ENCODE measurements at regions not wholly inside any gene's neighbourhood (a gene's known extent, or its start where the extent isn't known, plus 50 kb on each side); places are given as distances from the start of the nearest gene placed in this dataset.

DNA sequence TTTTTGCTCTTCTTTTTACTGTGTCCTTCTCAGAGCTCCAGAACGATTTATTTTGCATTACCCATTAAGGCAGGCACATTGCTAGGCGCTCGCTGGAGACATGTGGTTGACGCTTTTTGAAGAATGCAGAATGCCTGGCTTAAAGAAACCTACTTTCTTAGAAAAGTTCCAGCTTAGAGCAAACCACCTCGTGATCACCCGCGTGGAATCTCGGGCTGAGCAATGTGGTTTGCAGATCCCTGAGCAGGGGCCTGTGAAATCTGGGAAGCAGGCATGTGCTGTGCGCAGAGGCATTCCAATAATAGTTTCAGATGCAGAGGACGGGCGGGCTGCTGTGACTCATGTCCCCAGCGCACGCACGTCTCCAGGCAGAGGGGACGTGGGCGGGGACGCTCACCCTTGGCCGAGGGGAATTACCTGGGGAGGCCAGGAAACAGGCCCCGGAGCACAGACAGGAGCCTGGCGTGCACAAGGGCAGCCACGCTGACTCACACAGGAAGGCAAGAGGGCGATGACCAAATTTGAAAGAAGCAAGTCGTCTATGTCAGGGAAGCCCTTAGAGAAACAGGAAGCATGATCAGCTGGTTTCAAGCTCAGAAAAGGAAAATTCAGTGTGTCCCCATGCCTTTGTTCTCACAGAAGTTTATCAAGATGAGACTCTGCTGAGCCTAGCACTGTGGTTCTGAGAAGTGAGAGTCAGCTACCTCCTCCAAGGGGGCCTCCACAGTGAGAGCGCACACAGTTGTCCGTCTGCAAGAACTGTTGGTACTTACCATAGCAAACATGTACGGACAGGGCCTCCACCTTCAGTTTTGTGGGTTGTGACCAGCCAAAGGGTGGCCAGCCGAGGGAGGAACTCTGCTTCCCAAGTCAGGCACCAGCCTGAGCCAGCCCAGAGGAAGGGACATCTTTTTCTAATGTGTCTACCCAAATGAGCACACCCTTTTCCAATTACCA, 218.6 kb downstream of the PIK3R1 start (continued):
- TF ChIP-seq, protein P1, sequence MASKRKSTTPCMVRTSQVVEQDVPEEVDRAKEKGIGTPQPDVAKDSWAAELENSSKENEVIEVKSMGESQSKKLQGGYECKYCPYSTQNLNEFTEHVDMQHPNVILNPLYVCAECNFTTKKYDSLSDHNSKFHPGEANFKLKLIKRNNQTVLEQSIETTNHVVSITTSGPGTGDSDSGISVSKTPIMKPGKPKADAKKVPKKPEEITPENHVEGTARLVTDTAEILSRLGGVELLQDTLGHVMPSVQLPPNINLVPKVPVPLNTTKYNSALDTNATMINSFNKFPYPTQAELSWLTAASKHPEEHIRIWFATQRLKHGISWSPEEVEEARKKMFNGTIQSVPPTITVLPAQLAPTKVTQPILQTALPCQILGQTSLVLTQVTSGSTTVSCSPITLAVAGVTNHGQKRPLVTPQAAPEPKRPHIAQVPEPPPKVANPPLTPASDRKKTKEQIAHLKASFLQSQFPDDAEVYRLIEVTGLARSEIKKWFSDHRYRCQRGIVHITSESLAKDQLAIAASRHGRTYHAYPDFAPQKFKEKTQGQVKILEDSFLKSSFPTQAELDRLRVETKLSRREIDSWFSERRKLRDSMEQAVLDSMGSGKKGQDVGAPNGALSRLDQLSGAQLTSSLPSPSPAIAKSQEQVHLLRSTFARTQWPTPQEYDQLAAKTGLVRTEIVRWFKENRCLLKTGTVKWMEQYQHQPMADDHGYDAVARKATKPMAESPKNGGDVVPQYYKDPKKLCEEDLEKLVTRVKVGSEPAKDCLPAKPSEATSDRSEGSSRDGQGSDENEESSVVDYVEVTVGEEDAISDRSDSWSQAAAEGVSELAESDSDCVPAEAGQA (IDR thresholded peaks at IDR 0.05; ENCODE audit: low read depth) = 0 out of 2 replicates have a peak, but pooled peaks have one; percentile 17
- TF ChIP-seq, protein P1 (CRISPR knock-in tag; IDR thresholded peaks at IDR 0.05; ENCODE audit: borderline replicate concordance) = no peak
- no peak for TF ChIP-seq NCOA1 (CRISPR knock-in tag; IDR thresholded peaks at IDR 0.05)
- TF ChIP-seq ZNF230 (CRISPR knock-in tag; IDR thresholded peaks at IDR 0.05) = no peak
- TF ChIP-seq ZXDC (CRISPR knock-in tag; IDR thresholded peaks at IDR 0.05) = no peak
- TF ChIP-seq, protein P2, sequence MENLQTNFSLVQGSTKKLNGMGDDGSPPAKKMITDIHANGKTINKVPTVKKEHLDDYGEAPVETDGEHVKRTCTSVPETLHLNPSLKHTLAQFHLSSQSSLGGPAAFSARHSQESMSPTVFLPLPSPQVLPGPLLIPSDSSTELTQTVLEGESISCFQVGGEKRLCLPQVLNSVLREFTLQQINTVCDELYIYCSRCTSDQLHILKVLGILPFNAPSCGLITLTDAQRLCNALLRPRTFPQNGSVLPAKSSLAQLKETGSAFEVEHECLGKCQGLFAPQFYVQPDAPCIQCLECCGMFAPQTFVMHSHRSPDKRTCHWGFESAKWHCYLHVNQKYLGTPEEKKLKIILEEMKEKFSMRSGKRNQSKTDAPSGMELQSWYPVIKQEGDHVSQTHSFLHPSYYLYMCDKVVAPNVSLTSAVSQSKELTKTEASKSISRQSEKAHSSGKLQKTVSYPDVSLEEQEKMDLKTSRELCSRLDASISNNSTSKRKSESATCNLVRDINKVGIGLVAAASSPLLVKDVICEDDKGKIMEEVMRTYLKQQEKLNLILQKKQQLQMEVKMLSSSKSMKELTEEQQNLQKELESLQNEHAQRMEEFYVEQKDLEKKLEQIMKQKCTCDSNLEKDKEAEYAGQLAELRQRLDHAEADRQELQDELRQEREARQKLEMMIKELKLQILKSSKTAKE (CRISPR knock-in tag; IDR thresholded peaks at IDR 0.05; ENCODE audit: borderline replicate concordance) = peak; percentile 36; the same call in 1 of the 2 replicates
- TF ChIP-seq PHF5A (CRISPR knock-in tag; IDR thresholded peaks at IDR 0.05; ENCODE audit: low read depth, unreplicated experiment) = no peak
- TF ChIP-seq EED (CRISPR knock-in tag; IDR thresholded peaks at IDR 0.05) = no peak
- 0 out of 2 replicates have a peak, but pooled peaks have one; percentile 43 for TF ChIP-seq WIZ (CRISPR knock-in tag; IDR thresholded peaks at IDR 0.05)
- no peak for TF ChIP-seq ZNF264 (CRISPR knock-in tag; IDR thresholded peaks at IDR 0.05)
- no peak for TF ChIP-seq BRD4 (CRISPR knock-in tag; IDR thresholded peaks at IDR 0.05)
- TF ChIP-seq, protein P3, sequence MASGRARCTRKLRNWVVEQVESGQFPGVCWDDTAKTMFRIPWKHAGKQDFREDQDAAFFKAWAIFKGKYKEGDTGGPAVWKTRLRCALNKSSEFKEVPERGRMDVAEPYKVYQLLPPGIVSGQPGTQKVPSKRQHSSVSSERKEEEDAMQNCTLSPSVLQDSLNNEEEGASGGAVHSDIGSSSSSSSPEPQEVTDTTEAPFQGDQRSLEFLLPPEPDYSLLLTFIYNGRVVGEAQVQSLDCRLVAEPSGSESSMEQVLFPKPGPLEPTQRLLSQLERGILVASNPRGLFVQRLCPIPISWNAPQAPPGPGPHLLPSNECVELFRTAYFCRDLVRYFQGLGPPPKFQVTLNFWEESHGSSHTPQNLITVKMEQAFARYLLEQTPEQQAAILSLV (CRISPR knock-in tag; IDR thresholded peaks at IDR 0.05; ENCODE audit: borderline replicate concordance) = peak; percentile 79
- 0 out of 2 replicates have a peak, but pooled peaks have one; percentile 44 for TF ChIP-seq MZF1 (CRISPR knock-in tag; IDR thresholded peaks at IDR 0.05; ENCODE audit: borderline replicate concordance)

All from HepG2 (cell line).